Psoas muscle (tissue), 7 donors: ENCODE measurements at regions not wholly inside any gene's neighbourhood (a gene's known extent, or its start where the extent isn't known, plus 50 kb on each side); places are given as distances from the start of the nearest gene placed in this dataset.

Experiments
- ATAC-seq, 4 donors: fragments of 200-7000 bp; cut with Tn5 transposase; one replicate each; pipeline ENCODE4 v1.9.1; 2020; ENCODE audit warnings: moderate library complexity in 3 of 4, mild to moderate bottlenecking in 2 of 4
- DNase-seq, 2 donors: peaks; one replicate each; pipeline ENCODE4 v3.0.0-alpha.2; 2020
- H3K27ac ChIP-seq: fragments of 200-600 bp; one replicate; pipeline ENCODE4 v1.8.0; 2022
- H3K27me3 ChIP-seq, 3 donors: fragments of 200-600 bp in 1 of 3; one replicate each; pipeline versions ENCODE4 v1.6.1 to v1.8.0; 2013 to 2022; ENCODE audit warnings: low read length in 2 of 3, mild to moderate bottlenecking in 2 of 3, moderate library complexity in 1 of 3; ENCODE audit not compliant: insufficient read depth in 3 of 3
- H3K36me3 ChIP-seq, 2 donors: fragments of 200-600 bp in 1 of 2; one replicate each; pipeline versions ENCODE4 v1.6.1 to v1.8.0; 2013 to 2022; ENCODE audit warnings: low read depth in 1 of 2, mild to moderate bottlenecking in 1 of 2, moderate library complexity in 1 of 2; ENCODE audit not compliant: insufficient read depth in 1 of 2
- H3K4me1 ChIP-seq: fragments of 200-600 bp; one replicate; pipeline ENCODE4 v1.8.0; 2022
- H3K4me3 ChIP-seq: fragments of 200-600 bp; one replicate; pipeline ENCODE4 v1.8.0; 2022; ENCODE audit warnings: mild to moderate bottlenecking
- H3K9me3 ChIP-seq: fragments of 200-600 bp; one replicate; pipeline ENCODE4 v1.8.0; 2022
- WGBS, 3 donors: extraction: QIAGEN DNeasy Blood & Tissue Kit; methylation state at CpG; one replicate each; pipeline versions ENCODE4 v1.1.6 to v1.1.7; 2013; 5-methylcytosine and 5-hydroxymethylcytosine counted together
- intact Hi-C, 2 donors: fragments of 100-400 bp; cut with DNase I; formaldehyde crosslinking; loops; one replicate each; pipeline versions ENCODE4 v1.11.0 to v1.14.2; 2022
- TF ChIP-seq, protein P1 (sequence below): fragments of 200-600 bp; IDR thresholded peaks from one replicate; pipeline ENCODE4 v1.8.0; 2022; ENCODE audit warnings: antibody characterized with exemption
- donor health status: healthy with polysubstance abuse.
- donor health status: DM: no; HTN: no; CAD: no; lungs with moderate emphysema.
- donor health status: Bipolar disorder and iron deficiency.
- donor health status: healthy.
- donor health status: DM: yes; HTN: yes; CAD: no.
- donor health status: DM: no; HTN: no; CAD: no.
- donor health status: DM: yes; HTN: yes; CAD: no.

DNA sequence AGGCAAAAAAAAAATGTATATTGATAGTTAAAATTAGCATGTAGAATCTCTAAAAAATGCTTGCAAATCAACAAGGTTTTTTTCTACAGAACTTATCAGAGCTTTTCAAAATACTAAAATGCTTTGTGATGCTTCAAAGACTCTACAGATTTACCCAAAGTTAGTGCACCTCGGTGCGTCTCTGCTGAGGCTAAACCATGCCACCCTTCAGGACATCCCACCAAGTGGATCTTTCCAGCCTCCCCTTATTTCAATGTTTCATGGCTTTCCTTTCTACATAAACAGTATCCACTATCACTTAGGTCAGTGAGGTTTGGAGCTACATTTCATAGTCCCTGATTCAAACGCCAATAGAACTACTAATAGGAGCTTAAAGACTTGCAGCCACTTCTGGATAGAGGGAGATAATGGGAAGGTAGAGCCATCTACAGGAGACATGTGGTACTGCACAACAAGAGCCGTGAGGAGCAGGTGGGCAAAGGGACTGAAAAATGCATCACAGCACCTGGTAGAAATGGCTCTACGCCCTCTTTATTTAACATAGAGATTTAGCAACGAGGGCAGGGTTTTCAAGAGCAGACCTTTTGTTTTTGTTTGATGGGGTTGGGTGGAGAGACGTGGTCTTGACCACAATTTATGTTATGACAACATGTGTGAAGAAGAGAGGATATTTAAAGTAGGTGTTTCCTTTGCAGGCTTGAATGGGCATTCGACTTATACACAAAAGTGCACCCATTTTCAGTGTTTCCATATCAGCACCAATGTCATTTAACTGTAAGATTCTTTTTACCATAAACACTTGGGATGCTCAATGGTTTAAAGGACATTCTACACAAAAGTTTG, 56.1 kb upstream of the SLC35G4 start:
- ATAC-seq, result peak; percentile 71 to 83 (median 80)
- TF ChIP-seq, protein P1, sequence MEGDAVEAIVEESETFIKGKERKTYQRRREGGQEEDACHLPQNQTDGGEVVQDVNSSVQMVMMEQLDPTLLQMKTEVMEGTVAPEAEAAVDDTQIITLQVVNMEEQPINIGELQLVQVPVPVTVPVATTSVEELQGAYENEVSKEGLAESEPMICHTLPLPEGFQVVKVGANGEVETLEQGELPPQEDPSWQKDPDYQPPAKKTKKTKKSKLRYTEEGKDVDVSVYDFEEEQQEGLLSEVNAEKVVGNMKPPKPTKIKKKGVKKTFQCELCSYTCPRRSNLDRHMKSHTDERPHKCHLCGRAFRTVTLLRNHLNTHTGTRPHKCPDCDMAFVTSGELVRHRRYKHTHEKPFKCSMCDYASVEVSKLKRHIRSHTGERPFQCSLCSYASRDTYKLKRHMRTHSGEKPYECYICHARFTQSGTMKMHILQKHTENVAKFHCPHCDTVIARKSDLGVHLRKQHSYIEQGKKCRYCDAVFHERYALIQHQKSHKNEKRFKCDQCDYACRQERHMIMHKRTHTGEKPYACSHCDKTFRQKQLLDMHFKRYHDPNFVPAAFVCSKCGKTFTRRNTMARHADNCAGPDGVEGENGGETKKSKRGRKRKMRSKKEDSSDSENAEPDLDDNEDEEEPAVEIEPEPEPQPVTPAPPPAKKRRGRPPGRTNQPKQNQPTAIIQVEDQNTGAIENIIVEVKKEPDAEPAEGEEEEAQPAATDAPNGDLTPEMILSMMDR, result peak; percentile 92
- no peak for DNase-seq
- Histone ChIP-seq H3K4me3 (no peak overlapping the region), H3K9me3 (no peaks in the 10 kb centered on the region), H3K36me3 (no peaks in the 10 kb centered on the region), H3K27me3 (peaks cover 0 to 11% (median 0%) of the 10 kb centered on the region in 3 donors), H3K27ac (no peak overlapping the region), H3K4me1 (no peaks in the 10 kb centered on the region)
- intact Hi-C loops, result loop anchor here (5.0 to 10.0 kb wide), 5 partner anchors 241 to 991 kb away; no protein-coding TSS in a partner anchor
- WGBS, 3 donors, result 29 to 30% (median 29%) methylated on average over 8 of the region's 8 CpGs

DNA sequence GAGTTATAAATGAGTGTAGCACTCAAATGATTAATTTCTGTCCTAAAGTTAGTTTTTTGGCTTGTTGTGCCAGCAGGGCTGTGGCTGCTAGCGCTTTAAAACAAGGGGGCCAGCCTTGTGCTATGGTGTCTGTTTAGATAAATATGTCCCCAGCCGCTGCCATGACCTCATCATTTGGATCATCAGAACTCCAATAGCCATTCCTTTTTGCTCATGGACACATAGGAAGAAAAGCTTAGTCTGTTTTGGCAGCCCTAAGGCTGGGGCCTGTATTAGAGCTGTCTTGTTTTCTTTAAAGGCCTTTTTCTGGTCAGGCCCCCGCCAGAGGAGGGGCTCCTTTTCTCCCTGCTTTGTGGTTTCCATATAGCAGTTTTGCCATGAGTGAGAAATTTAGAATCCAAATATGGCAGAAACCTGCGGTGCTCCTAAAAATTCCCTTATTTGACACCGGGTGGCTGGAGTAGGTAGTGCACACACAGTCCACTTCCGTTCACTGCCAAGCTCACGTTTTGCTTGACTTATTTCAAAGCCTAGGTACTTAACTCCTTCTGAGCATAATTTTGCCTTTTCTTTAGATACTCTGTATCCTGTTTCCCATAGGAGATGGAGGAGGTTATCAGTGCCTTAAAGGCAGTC, 60.4 kb upstream of the SLC35G4 start:
- no peak overlapping the region for H3K4me3 ChIP-seq
- H3K27ac ChIP-seq, result no peak overlapping the region
- TF ChIP-seq, protein P1, result no peak
- WGBS, 3 donors, result 69 to 76% (median 72%) methylated on average over 7 of the region's 7 CpGs
- DNase-seq, result no peak
- peaks cover 7% of the 10 kb centered on the region for H3K9me3 ChIP-seq
- H3K27me3 ChIP-seq, result peaks cover 0 to 8% (median 0%) of the 10 kb centered on the region in 3 donors
- no peaks in the 10 kb centered on the region for H3K36me3 ChIP-seq
- no peak for ATAC-seq
- intact Hi-C loops, result no loop called here
- no peaks in the 10 kb centered on the region for H3K4me1 ChIP-seq

DNA sequence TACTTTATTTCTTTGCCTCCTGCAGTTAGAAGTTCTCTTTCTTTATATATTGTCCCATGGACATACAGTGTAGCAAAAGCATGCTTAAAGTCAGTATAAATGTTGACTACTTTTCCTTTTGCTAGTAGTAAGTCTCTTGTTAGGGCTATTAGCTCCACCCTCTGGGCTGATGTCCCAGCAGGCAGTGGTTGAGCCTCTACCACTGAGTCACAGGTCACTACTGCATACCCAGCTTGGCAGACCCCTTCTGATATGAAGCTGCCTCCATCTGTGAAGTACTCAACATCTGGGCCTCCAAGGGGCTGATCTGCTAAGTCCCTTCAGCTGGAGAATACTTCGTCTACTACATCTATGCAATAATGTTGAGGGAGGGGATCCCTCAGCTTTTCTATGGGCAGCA, 61.0 kb upstream of the SLC35G4 start:
- H3K36me3 ChIP-seq, result no peaks in the 10 kb centered on the region
- ATAC-seq, result no peak
- peaks cover 12% of the 10 kb centered on the region for H3K9me3 ChIP-seq
- no peak overlapping the region for H3K4me3 ChIP-seq
- H3K27me3 ChIP-seq, result peaks cover 0 to 7% (median 0%) of the 10 kb centered on the region in 3 donors
- DNase-seq, result no peak
- TF ChIP-seq, protein P1, result no peak
- no peak overlapping the region for H3K27ac ChIP-seq
- WGBS, 3 donors, result 44 to 73% (median 64%) methylated on average over 1 of the region's 1 CpG
- intact Hi-C loops, result no loop called here
- no peaks in the 10 kb centered on the region for H3K4me1 ChIP-seq

DNA sequence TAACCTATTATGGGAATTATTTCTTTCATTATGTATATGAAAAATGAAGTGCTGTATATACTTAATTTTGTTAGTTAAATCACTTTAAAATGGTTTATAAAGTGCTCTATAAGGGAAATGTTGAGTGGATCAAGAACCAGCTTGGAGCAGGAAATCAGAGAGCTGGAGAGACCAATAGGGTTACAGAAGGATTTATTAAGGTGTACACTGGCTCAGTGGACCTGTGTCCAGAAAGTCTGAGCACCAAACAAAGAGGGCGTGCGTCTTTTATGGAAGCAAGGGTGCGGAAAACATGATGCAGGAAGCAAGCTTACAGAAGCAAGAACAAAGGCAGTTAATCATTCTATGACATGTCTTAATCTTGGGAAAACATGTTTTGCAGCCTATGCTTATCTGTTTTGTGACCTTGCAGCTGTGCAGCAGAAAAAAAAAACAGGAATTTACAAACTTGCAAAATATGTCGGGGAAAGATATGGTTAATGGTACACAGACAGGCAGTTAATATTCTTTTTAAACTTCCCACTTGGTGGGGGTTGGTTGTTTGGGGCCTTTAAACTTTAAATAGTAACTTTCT, 65.2 kb upstream of the SLC35G4 start:
- intact Hi-C loops, result no loop called here
- H3K4me1 ChIP-seq, result no peaks in the 10 kb centered on the region
- H3K27ac ChIP-seq, result no peak overlapping the region
- H3K9me3 ChIP-seq, result peaks cover 12% of the 10 kb centered on the region
- no peaks in the 10 kb centered on the region for H3K36me3 ChIP-seq
- 87 to 90% (median 88%) methylated on average over 4 of the region's 4 CpGs for WGBS, 3 donors
- no peaks in the 10 kb centered on the region for H3K27me3 ChIP-seq
- no peak for ATAC-seq
- DNase-seq, result no peak
- H3K4me3 ChIP-seq, result no peak overlapping the region
- TF ChIP-seq, protein P1, result no peak
